ENCODE measurements at regions not wholly inside any gene's neighbourhood (a gene's known extent, or its start where the extent isn't known, plus 50 kb on each side); places are given as distances from the start of the nearest gene placed in this dataset.

GRCh38 chr12:112589275-112589674 lies 170.5 kb downstream of the PTPN11 start:
- Histone ChIP-seq H3K4me1 (ENCODE audit: control insufficient read depth, insufficient read depth, low read length) (0 out of 2 replicates have a peak, but pooled peaks cover 3% of the 10 kb centered on the region), H3K27ac (ENCODE audit: low read depth, low read length) (no peak overlapping the region), H3K27me3 (ENCODE audit: control insufficient read depth, insufficient read depth, low read length) (peaks cover 68% of the 10 kb centered on the region), H3K9ac (ENCODE audit: low read depth, low read length) (no peak overlapping the region), H3K4me3 (ENCODE audit: low read depth, low read length) (no peak overlapping the region), H3K9me3 (ENCODE audit: control insufficient read depth, insufficient read depth, low read length) (no peaks in the 10 kb centered on the region), H3K36me3 (ENCODE audit: control insufficient read depth, insufficient read depth, low read length) (no peaks in the 10 kb centered on the region)

GRCh38 chr12:112590281-112590680 lies 171.5 kb downstream of the PTPN11 start:
- Histone ChIP-seq H3K9me3 (ENCODE audit: control insufficient read depth, insufficient read depth, low read length) (no peaks in the 10 kb centered on the region), H3K36me3 (ENCODE audit: control insufficient read depth, insufficient read depth, low read length) (no peaks in the 10 kb centered on the region), H3K27ac (ENCODE audit: low read depth, low read length) (no peak overlapping the region), H3K9ac (ENCODE audit: low read depth, low read length) (no peak overlapping the region), H3K27me3 (ENCODE audit: control insufficient read depth, insufficient read depth, low read length) (peaks cover 68% of the 10 kb centered on the region), H3K4me3 (ENCODE audit: low read depth, low read length) (no peak overlapping the region), H3K4me1 (ENCODE audit: control insufficient read depth, insufficient read depth, low read length) (0 out of 2 replicates have a peak, but pooled peaks cover 3% of the 10 kb centered on the region)

GRCh38 chr12:112591488-112591887 lies 172.7 kb downstream of the PTPN11 start:
- H3K36me3 ChIP-seq (ENCODE audit: control insufficient read depth, insufficient read depth, low read length) = no peaks in the 10 kb centered on the region
- no peak overlapping the region for H3K4me3 ChIP-seq (ENCODE audit: low read depth, low read length)
- no peaks in the 10 kb centered on the region for H3K9me3 ChIP-seq (ENCODE audit: control insufficient read depth, insufficient read depth, low read length)
- no peak overlapping the region for H3K27ac ChIP-seq (ENCODE audit: low read depth, low read length)
- no peak overlapping the region for H3K9ac ChIP-seq (ENCODE audit: low read depth, low read length)
- 0 out of 2 replicates have a peak, but pooled peaks cover 6% of the 10 kb centered on the region for H3K4me1 ChIP-seq (ENCODE audit: control insufficient read depth, insufficient read depth, low read length)
- peaks cover 62% of the 10 kb centered on the region for H3K27me3 ChIP-seq (ENCODE audit: control insufficient read depth, insufficient read depth, low read length)

- H3K9ac ChIP-seq (ENCODE audit: low read depth, low read length) = no peak overlapping the region
- no peaks in the 10 kb centered on the region for H3K9me3 ChIP-seq (ENCODE audit: control insufficient read depth, insufficient read depth, low read length)
- H3K27me3 ChIP-seq (ENCODE audit: control insufficient read depth, insufficient read depth, low read length) = peaks cover 29% of the 10 kb centered on the region
- no peak overlapping the region for H3K4me3 ChIP-seq (ENCODE audit: low read depth, low read length)
- H3K36me3 ChIP-seq (ENCODE audit: control insufficient read depth, insufficient read depth, low read length) = no peaks in the 10 kb centered on the region
- H3K27ac ChIP-seq (ENCODE audit: low read depth, low read length) = no peak overlapping the region
- H3K4me1 ChIP-seq (ENCODE audit: control insufficient read depth, insufficient read depth, low read length) = 0 out of 2 replicates have a peak, but pooled peaks cover 7% of the 10 kb centered on the region
Observed at GRCh38 chr12:112595410-112595809, 176.7 kb downstream of the PTPN11 start.

GRCh38 chr12:112597986-112598385 lies 179.2 kb downstream of the PTPN11 start:
- Histone ChIP-seq H3K9me3 (ENCODE audit: control insufficient read depth, insufficient read depth, low read length) (no peaks in the 10 kb centered on the region), H3K27ac (ENCODE audit: low read depth, low read length) (no peak overlapping the region), H3K27me3 (ENCODE audit: control insufficient read depth, insufficient read depth, low read length) (peaks cover 12% of the 10 kb centered on the region), H3K4me3 (ENCODE audit: low read depth, low read length) (no peak overlapping the region), H3K36me3 (ENCODE audit: control insufficient read depth, insufficient read depth, low read length) (no peaks in the 10 kb centered on the region), H3K9ac (ENCODE audit: low read depth, low read length) (no peak overlapping the region), H3K4me1 (ENCODE audit: control insufficient read depth, insufficient read depth, low read length) (peaks cover 21% of the 10 kb centered on the region)

GRCh38 chr12:112598626-112599025 lies 179.9 kb downstream of the PTPN11 start:
- H3K9me3 ChIP-seq (ENCODE audit: control insufficient read depth, insufficient read depth, low read length) = no peaks in the 10 kb centered on the region
- peaks cover 5% of the 10 kb centered on the region for H3K27me3 ChIP-seq (ENCODE audit: control insufficient read depth, insufficient read depth, low read length)
- peaks cover 24% of the 10 kb centered on the region for H3K4me1 ChIP-seq (ENCODE audit: control insufficient read depth, insufficient read depth, low read length)
- no peak overlapping the region for H3K27ac ChIP-seq (ENCODE audit: low read depth, low read length)
- no peak overlapping the region for H3K9ac ChIP-seq (ENCODE audit: low read depth, low read length)
- no peaks in the 10 kb centered on the region for H3K36me3 ChIP-seq (ENCODE audit: control insufficient read depth, insufficient read depth, low read length)
- H3K4me3 ChIP-seq (ENCODE audit: low read depth, low read length) = no peak overlapping the region

GRCh38 chr12:112599871-112600270 lies 181.1 kb downstream of the PTPN11 start:
- Histone ChIP-seq H3K4me3 (ENCODE audit: low read depth, low read length) (no peak overlapping the region), H3K4me1 (ENCODE audit: control insufficient read depth, insufficient read depth, low read length) (peaks cover 24% of the 10 kb centered on the region), H3K27ac (ENCODE audit: low read depth, low read length) (no peak overlapping the region), H3K27me3 (ENCODE audit: control insufficient read depth, insufficient read depth, low read length) (no peaks in the 10 kb centered on the region), H3K9me3 (ENCODE audit: control insufficient read depth, insufficient read depth, low read length) (no peaks in the 10 kb centered on the region), H3K36me3 (ENCODE audit: control insufficient read depth, insufficient read depth, low read length) (no peaks in the 10 kb centered on the region), H3K9ac (ENCODE audit: low read depth, low read length) (no peak overlapping the region)

- peak overlapping the region; percentile 77 for H3K27ac ChIP-seq (ENCODE audit: low read depth, low read length)
- H3K4me1 ChIP-seq (ENCODE audit: control insufficient read depth, insufficient read depth, low read length) = peaks cover 19% of the 10 kb centered on the region
- H3K27me3 ChIP-seq (ENCODE audit: control insufficient read depth, insufficient read depth, low read length) = no peaks in the 10 kb centered on the region
- no peaks in the 10 kb centered on the region for H3K9me3 ChIP-seq (ENCODE audit: control insufficient read depth, insufficient read depth, low read length)
- H3K36me3 ChIP-seq (ENCODE audit: control insufficient read depth, insufficient read depth, low read length) = no peaks in the 10 kb centered on the region
- no peak overlapping the region for H3K4me3 ChIP-seq (ENCODE audit: low read depth, low read length)
- no peak overlapping the region for H3K9ac ChIP-seq (ENCODE audit: low read depth, low read length)
Observed at GRCh38 chr12:112602150-112602549, 183.4 kb downstream of the PTPN11 start.

- H3K4me1 ChIP-seq (ENCODE audit: control insufficient read depth, insufficient read depth, low read length) = peaks cover 15% of the 10 kb centered on the region
- no peak overlapping the region for H3K27ac ChIP-seq (ENCODE audit: low read depth, low read length)
- H3K9me3 ChIP-seq (ENCODE audit: control insufficient read depth, insufficient read depth, low read length) = no peaks in the 10 kb centered on the region
- H3K36me3 ChIP-seq (ENCODE audit: control insufficient read depth, insufficient read depth, low read length) = no peaks in the 10 kb centered on the region
- H3K9ac ChIP-seq (ENCODE audit: low read depth, low read length) = no peak overlapping the region
- H3K27me3 ChIP-seq (ENCODE audit: control insufficient read depth, insufficient read depth, low read length) = no peaks in the 10 kb centered on the region
- H3K4me3 ChIP-seq (ENCODE audit: low read depth, low read length) = no peak overlapping the region
Observed at GRCh38 chr12:112606611-112607365, 184.8 kb upstream of the RPH3A start.

GRCh38 chr12:112607427-112607826 lies 184.1 kb upstream of the RPH3A start:
- no peaks in the 10 kb centered on the region for H3K27me3 ChIP-seq (ENCODE audit: control insufficient read depth, insufficient read depth, low read length)
- no peak overlapping the region for H3K27ac ChIP-seq (ENCODE audit: low read depth, low read length)
- H3K9me3 ChIP-seq (ENCODE audit: control insufficient read depth, insufficient read depth, low read length) = no peaks in the 10 kb centered on the region
- H3K9ac ChIP-seq (ENCODE audit: low read depth, low read length) = no peak overlapping the region
- H3K4me3 ChIP-seq (ENCODE audit: low read depth, low read length) = no peak overlapping the region
- peaks cover 8% of the 10 kb centered on the region for H3K4me1 ChIP-seq (ENCODE audit: control insufficient read depth, insufficient read depth, low read length)
- H3K36me3 ChIP-seq (ENCODE audit: control insufficient read depth, insufficient read depth, low read length) = no peaks in the 10 kb centered on the region

- no peak overlapping the region for H3K27ac ChIP-seq (ENCODE audit: low read depth, low read length)
- peaks cover 4% of the 10 kb centered on the region for H3K4me1 ChIP-seq (ENCODE audit: control insufficient read depth, insufficient read depth, low read length)
- H3K4me3 ChIP-seq (ENCODE audit: low read depth, low read length) = no peak overlapping the region
- H3K9me3 ChIP-seq (ENCODE audit: control insufficient read depth, insufficient read depth, low read length) = no peaks in the 10 kb centered on the region
- no peak overlapping the region for H3K9ac ChIP-seq (ENCODE audit: low read depth, low read length)
- H3K36me3 ChIP-seq (ENCODE audit: control insufficient read depth, insufficient read depth, low read length) = no peaks in the 10 kb centered on the region
- no peaks in the 10 kb centered on the region for H3K27me3 ChIP-seq (ENCODE audit: control insufficient read depth, insufficient read depth, low read length)
Observed at GRCh38 chr12:112611908-112612307, 179.6 kb upstream of the RPH3A start.

All from HUES48 (cell line).